Natural killer cell (primary cell): ENCODE measurements at regions not wholly inside any gene's neighbourhood (a gene's known extent, or its start where the extent isn't known, plus 50 kb on each side); places are given as distances from the start of the nearest gene placed in this dataset.
"Not testable (repeated sequence)": the region's sequence is repeated elsewhere in the genome, so short reads cannot be mapped to it uniquely, and the experiment has no call there.

Experiments used
- ATAC-seq, 3 donors: fragments of 150-1000 bp in 2 of 3; fragments of 200-7000 bp in 1 of 3; cut with Tn5 transposase; 1 replicate in 1 of 3; 2 replicates in 2 of 3; pipeline ENCODE4 v1.10.0; 2021; ENCODE audit warnings: mild to moderate bottlenecking in 2 of 3, moderate library complexity in 2 of 3
- DNase-seq, 2 donors: peaks; one replicate each; pipeline versions ENCODE4 v3.0.0 to v3.0.0-alpha.2; 2013 to 2021; ENCODE audit warnings: mixed read lengths in 1 of 2
- H3K27ac ChIP-seq: one replicate; pipeline ENCODE4 v1.5.1; 2013; ENCODE audit warnings: mild to moderate bottlenecking, low read length
- H3K27me3 ChIP-seq: one replicate; pipeline ENCODE4 v1.6.1; 2013; ENCODE audit warnings: low read length; ENCODE audit not compliant: control insufficient read depth, insufficient read depth
- H3K36me3 ChIP-seq: one replicate; pipeline ENCODE4 v1.6.1; 2013; ENCODE audit warnings: low read length; ENCODE audit not compliant: control insufficient read depth, insufficient read depth
- H3K4me1 ChIP-seq: one replicate; pipeline ENCODE4 v1.6.1; 2013; ENCODE audit warnings: low read length; ENCODE audit not compliant: control insufficient read depth, insufficient read depth
- H3K4me3 ChIP-seq: one replicate; pipeline ENCODE4 v1.5.1; 2013; ENCODE audit warnings: low read length
- H3K9me3 ChIP-seq: one replicate; pipeline ENCODE4 v1.6.1; 2013; ENCODE audit warnings: low read length; ENCODE audit not compliant: control insufficient read depth, insufficient read depth
- H3K27ac Mint-ChIP-seq, 2 donors: one replicate each; pipeline ENCODE4 v1.8.0; 2022; ENCODE audit warnings: mild to moderate bottlenecking in 2 of 2, mixed read lengths in 2 of 2, moderate library complexity in 1 of 2
- H3K27me3 Mint-ChIP-seq, 2 donors: one replicate each; pipeline ENCODE4 v1.8.0; 2022; ENCODE audit warnings: low read depth in 2 of 2, mixed read lengths in 2 of 2
- H3K36me3 Mint-ChIP-seq: one replicate; pipeline ENCODE4 v1.8.0; 2022; ENCODE audit warnings: mixed read lengths
- H3K4me1 Mint-ChIP-seq, 2 donors: one replicate each; pipeline ENCODE4 v1.8.0; 2022; ENCODE audit warnings: mixed read lengths in 2 of 2
- H3K4me3 Mint-ChIP-seq: one replicate; pipeline ENCODE4 v1.8.0; 2022; ENCODE audit warnings: mild to moderate bottlenecking, moderate library complexity, mixed read lengths
- H3K9me3 Mint-ChIP-seq, 2 donors: one replicate each; pipeline ENCODE4 v1.8.0; 2022; ENCODE audit warnings: mixed read lengths in 2 of 2
- WGBS: methylation state at CpG from one replicate; pipeline ENCODE4 v1.1.7; 2013; ENCODE audit warnings: missing lambda C conversion rate; ENCODE audit not compliant: insufficient coverage; 5-methylcytosine and 5-hydroxymethylcytosine counted together
- intact Hi-C: fragments of 100-400 bp; cut with micrococcal nuclease; formaldehyde crosslinking; loops from one replicate; pipeline ENCODE4 v1.14.2; 2022

- H3K27me3 ChIP-seq, H3K27ac ChIP-seq, H3K36me3 ChIP-seq, H3K4me3 ChIP-seq, H3K36me3 Mint-ChIP-seq, H3K9me3 ChIP-seq, H3K9me3 Mint-ChIP-seq, DNase-seq, intact Hi-C loops, H3K4me1 Mint-ChIP-seq, H3K27ac Mint-ChIP-seq, H3K4me1 ChIP-seq, H3K4me3 Mint-ChIP-seq, H3K27me3 Mint-ChIP-seq: not testable (repeated sequence)
- no CpG with 5 or more reads among the region's 91 CpGs for WGBS
- peak; percentile 92 to 95 (median 93) for ATAC-seq
These were observed 168.6 kb upstream of the PRKX start for GRCh38 chrX:3881898-3882552.

GRCh38 chrX:3881255-3881895, 167.9 kb upstream of the PRKX start:
- H3K4me1 Mint-ChIP-seq, H3K36me3 ChIP-seq, intact Hi-C loops, H3K9me3 Mint-ChIP-seq, H3K4me3 ChIP-seq, H3K27me3 ChIP-seq, H3K4me3 Mint-ChIP-seq, H3K36me3 Mint-ChIP-seq, H3K4me1 ChIP-seq, H3K9me3 ChIP-seq, H3K27ac ChIP-seq, DNase-seq, H3K27me3 Mint-ChIP-seq, H3K27ac Mint-ChIP-seq: not testable (repeated sequence)
- ATAC-seq: peak in 1 of 3 donors; percentile 19
- no CpG with 5 or more reads among the region's 63 CpGs for WGBS

GRCh38 chrX:3876393-3876792, 162.9 kb upstream of the PRKX start:
- H3K4me1 Mint-ChIP-seq, H3K36me3 Mint-ChIP-seq, ATAC-seq, H3K9me3 ChIP-seq, intact Hi-C loops, H3K27me3 ChIP-seq, H3K4me3 ChIP-seq, DNase-seq, H3K4me1 ChIP-seq, H3K27me3 Mint-ChIP-seq, H3K27ac ChIP-seq, H3K36me3 ChIP-seq, H3K27ac Mint-ChIP-seq, H3K9me3 Mint-ChIP-seq, H3K4me3 Mint-ChIP-seq: not testable (repeated sequence)
- WGBS: no CpG with 5 or more reads among the region's 28 CpGs

- H3K27ac Mint-ChIP-seq, ATAC-seq, H3K36me3 ChIP-seq, intact Hi-C loops, H3K9me3 ChIP-seq, H3K4me3 Mint-ChIP-seq, H3K27ac ChIP-seq, H3K36me3 Mint-ChIP-seq, H3K27me3 Mint-ChIP-seq, DNase-seq, H3K9me3 Mint-ChIP-seq, H3K27me3 ChIP-seq, H3K4me1 Mint-ChIP-seq, H3K4me1 ChIP-seq, H3K4me3 ChIP-seq: not testable (repeated sequence)
- no CpG with 5 or more reads among the region's 12 CpGs for WGBS
These were observed 162.2 kb upstream of the PRKX start for GRCh38 chrX:3875638-3876037.

GRCh38 chrX:3872226-3872879, 158.9 kb upstream of the PRKX start:
- H3K4me1 Mint-ChIP-seq, intact Hi-C loops, H3K27me3 Mint-ChIP-seq, H3K36me3 Mint-ChIP-seq, H3K9me3 ChIP-seq, H3K27ac Mint-ChIP-seq, H3K9me3 Mint-ChIP-seq, H3K36me3 ChIP-seq, H3K27me3 ChIP-seq, H3K4me1 ChIP-seq, H3K4me3 Mint-ChIP-seq, H3K27ac ChIP-seq, DNase-seq, ATAC-seq, H3K4me3 ChIP-seq: not testable (repeated sequence)
- whole genome bisulfite sequencing: 38% methylated on average over 5 of the region's 12 CpGs

GRCh38 chrX:3867067-3867831, 153.8 kb upstream of the PRKX start:
- H3K4me1 ChIP-seq, H3K4me3 Mint-ChIP-seq, H3K4me1 Mint-ChIP-seq, intact Hi-C loops, H3K27ac Mint-ChIP-seq, H3K27me3 Mint-ChIP-seq, H3K27ac ChIP-seq, H3K36me3 ChIP-seq, H3K27me3 ChIP-seq, H3K36me3 Mint-ChIP-seq, ATAC-seq, DNase-seq, H3K9me3 Mint-ChIP-seq, H3K4me3 ChIP-seq, H3K9me3 ChIP-seq: not testable (repeated sequence)
- no CpG with 5 or more reads among the region's 19 CpGs for WGBS

GRCh38 chrX:3858332-3858731, 144.9 kb upstream of the PRKX start:
- H3K27ac ChIP-seq, intact Hi-C loops, H3K36me3 Mint-ChIP-seq, DNase-seq, H3K4me1 ChIP-seq, H3K9me3 Mint-ChIP-seq, H3K27ac Mint-ChIP-seq, H3K27me3 ChIP-seq, H3K4me1 Mint-ChIP-seq, ATAC-seq, H3K27me3 Mint-ChIP-seq, H3K4me3 ChIP-seq, H3K36me3 ChIP-seq, H3K9me3 ChIP-seq, H3K4me3 Mint-ChIP-seq: not testable (repeated sequence)
- no CpG with 5 or more reads among the region's 4 CpGs for WGBS
